Stimulated activated naive B cell treated with anti-CD40 and anti-IgM and Interleukin-4, amounts not matched to agents 10 μg/mL and 1 μg/mL and 100 μg/mL, for 72 hours (primary cell): ENCODE measurements at regions not wholly inside any gene's neighbourhood (a gene's known extent, or its start where the extent isn't known, plus 50 kb on each side); places are given as distances from the start of the nearest gene placed in this dataset.

ENCODE experiments used
- ATAC-seq, 2 donors: fragments of 150-1000 bp; cut with Tn5 transposase; replicated peaks; 2 replicates each; pipeline ENCODE4 v1.10.0; 2021; ENCODE audit warnings: moderate library complexity in 1 of 2
- DNase-seq: peaks from one replicate; pipeline ENCODE4 v3.0.0; 2021
- H3K27ac Mint-ChIP-seq: one replicate; pipeline ENCODE4 v1.8.0; 2022; ENCODE audit warnings: mild to moderate bottlenecking, mixed read lengths
- H3K27me3 Mint-ChIP-seq, 2 donors: one replicate each; pipeline ENCODE4 v1.8.0; 2022; ENCODE audit warnings: mixed read lengths in 2 of 2
- H3K36me3 Mint-ChIP-seq, 2 donors: one replicate each; pipeline ENCODE4 v1.8.0; 2022; ENCODE audit warnings: mixed read lengths in 2 of 2, mild to moderate bottlenecking in 1 of 2
- H3K4me1 Mint-ChIP-seq, 2 donors: one replicate each; pipeline ENCODE4 v1.8.0; 2022; ENCODE audit warnings: mixed read lengths in 2 of 2, mild to moderate bottlenecking in 1 of 2
- H3K4me3 Mint-ChIP-seq, 2 donors: one replicate each; pipeline ENCODE4 v1.8.0; 2022; ENCODE audit warnings: mild to moderate bottlenecking in 2 of 2, mixed read lengths in 2 of 2, moderate library complexity in 1 of 2
- H3K9me3 Mint-ChIP-seq, 2 donors: one replicate each; pipeline ENCODE4 v1.8.0; 2022; ENCODE audit warnings: mixed read lengths in 2 of 2, mild to moderate bottlenecking in 1 of 2

- no peak overlapping the region for H3K27ac Mint-ChIP-seq
- no peak overlapping the region for H3K4me3 Mint-ChIP-seq
- no peaks in the 10 kb centered on the region for H3K36me3 Mint-ChIP-seq
- no peaks in the 10 kb centered on the region for H3K4me1 Mint-ChIP-seq
- H3K27me3 Mint-ChIP-seq: no peaks in the 10 kb centered on the region
- no peaks in the 10 kb centered on the region for H3K9me3 Mint-ChIP-seq
- no peak for ATAC-seq
- DNase-seq: no peak
Observed at GRCh38 chr7:89401099-89401498, 605.6 kb upstream of the TEX47 start.

GRCh38 chr7:89401690-89402089, 606.2 kb upstream of the TEX47 start:
- DNase-seq: no peak
- Mint-ChIP-seq H3K9me3 (no peaks in the 10 kb centered on the region), H3K27me3 (no peaks in the 10 kb centered on the region), H3K4me1 (no peaks in the 10 kb centered on the region), H3K4me3 (no peak overlapping the region), H3K36me3 (no peaks in the 10 kb centered on the region), H3K27ac (no peak overlapping the region)
- no peak for ATAC-seq

- Mint-ChIP-seq H3K27ac (no peak overlapping the region), H3K4me3 (no peak overlapping the region)
Observed at GRCh38 chr7:89451911-89452310, 656.4 kb upstream of the TEX47 start.

GRCh38 chr7:89456556-89456955, 661.0 kb upstream of the TEX47 start:
- Mint-ChIP-seq H3K4me1 (no peaks in the 10 kb centered on the region), H3K36me3 (no peaks in the 10 kb centered on the region), H3K27me3 (no peaks in the 10 kb centered on the region), H3K4me3 (no peak overlapping the region), H3K9me3 (no peaks in the 10 kb centered on the region), H3K27ac (no peak overlapping the region)
- no peak for ATAC-seq
- no peak for DNase-seq

More at GRCh38 chr7:89451911-89452310, 656.4 kb upstream of the TEX47 start:
- Mint-ChIP-seq H3K27me3 (no peaks in the 10 kb centered on the region), H3K9me3 (peaks cover 0 to 2% of the 10 kb centered on the region in 2 donors), H3K4me1 (no peaks in the 10 kb centered on the region), H3K36me3 (no peaks in the 10 kb centered on the region)
- no peak for ATAC-seq
- no peak for DNase-seq

- Mint-ChIP-seq H3K27ac (no peak overlapping the region), H3K4me3 (no peak overlapping the region), H3K36me3 (no peaks in the 10 kb centered on the region), H3K27me3 (no peaks in the 10 kb centered on the region), H3K4me1 (no peaks in the 10 kb centered on the region), H3K9me3 (no peaks in the 10 kb centered on the region)
- DNase-seq: no peak
- no peak for ATAC-seq
Observed at GRCh38 chr7:89458114-89458513, 662.6 kb upstream of the TEX47 start.

GRCh38 chr7:89474456-89474855, 678.9 kb upstream of the TEX47 start:
- DNase-seq: no peak
- H3K27me3 Mint-ChIP-seq: no peaks in the 10 kb centered on the region
- no peaks in the 10 kb centered on the region for H3K4me1 Mint-ChIP-seq
- no peak overlapping the region for H3K27ac Mint-ChIP-seq
- H3K4me3 Mint-ChIP-seq: no peak overlapping the region
- no peak for ATAC-seq
- no peaks in the 10 kb centered on the region for H3K36me3 Mint-ChIP-seq
- H3K9me3 Mint-ChIP-seq: peaks cover 4 to 5% of the 10 kb centered on the region in 2 donors

- Mint-ChIP-seq H3K27ac (no peak overlapping the region), H3K4me1 (no peaks in the 10 kb centered on the region), H3K27me3 (no peaks in the 10 kb centered on the region), H3K36me3 (no peaks in the 10 kb centered on the region), H3K4me3 (no peak overlapping the region), H3K9me3 (peaks cover 4 to 5% of the 10 kb centered on the region in 2 donors)
- ATAC-seq (no peak), DNase-seq (no peak)
Observed at GRCh38 chr7:89477991-89478390, 676.3 kb upstream of the STEAP1 start.

GRCh38 chr7:89495704-89496103, 658.6 kb upstream of the STEAP1 start:
- ATAC-seq: no peak
- Mint-ChIP-seq H3K9me3 (peaks cover 0 to 2% of the 10 kb centered on the region in 2 donors), H3K27me3 (no peaks in the 10 kb centered on the region), H3K4me1 (no peaks in the 10 kb centered on the region), H3K36me3 (no peaks in the 10 kb centered on the region), H3K4me3 (no peak overlapping the region), H3K27ac (no peak overlapping the region)
- DNase-seq: no peak

- H3K27ac Mint-ChIP-seq: no peak overlapping the region
- no peaks in the 10 kb centered on the region for H3K4me1 Mint-ChIP-seq
Observed at GRCh38 chr7:89500084-89500483, 654.2 kb upstream of the STEAP1 start.

GRCh38 chr7:89503281-89503680, 651.0 kb upstream of the STEAP1 start:
- no peak for ATAC-seq
- Mint-ChIP-seq H3K4me1 (no peaks in the 10 kb centered on the region), H3K27me3 (no peaks in the 10 kb centered on the region), H3K9me3 (peaks cover 0 to 5% of the 10 kb centered on the region in 2 donors), H3K4me3 (no peak overlapping the region), H3K36me3 (no peaks in the 10 kb centered on the region), H3K27ac (no peak overlapping the region)
- no peak for DNase-seq

More at GRCh38 chr7:89500084-89500483, 654.2 kb upstream of the STEAP1 start:
- peaks cover 0 to 3% of the 10 kb centered on the region in 2 donors for H3K9me3 Mint-ChIP-seq
- DNase-seq (no peak), ATAC-seq (no peak)
- no peaks in the 10 kb centered on the region for H3K27me3 Mint-ChIP-seq
- H3K36me3 Mint-ChIP-seq: no peaks in the 10 kb centered on the region
- no peak overlapping the region for H3K4me3 Mint-ChIP-seq

GRCh38 chr7:89507034-89507433, 647.2 kb upstream of the STEAP1 start:
- no peak overlapping the region for H3K27ac Mint-ChIP-seq
- no peaks in the 10 kb centered on the region for H3K36me3 Mint-ChIP-seq
- DNase-seq (no peak), ATAC-seq (no peak)
- no peaks in the 10 kb centered on the region for H3K4me1 Mint-ChIP-seq
- H3K27me3 Mint-ChIP-seq: no peaks in the 10 kb centered on the region
- H3K4me3 Mint-ChIP-seq: no peak overlapping the region
- H3K9me3 Mint-ChIP-seq: peaks cover 0 to 4% of the 10 kb centered on the region in 2 donors

GRCh38 chr7:89511900-89512299, 642.4 kb upstream of the STEAP1 start:
- no peak overlapping the region for H3K27ac Mint-ChIP-seq
- no peaks in the 10 kb centered on the region for H3K27me3 Mint-ChIP-seq
- peaks cover 0 to 2% of the 10 kb centered on the region in 2 donors for H3K9me3 Mint-ChIP-seq
- no peak overlapping the region for H3K4me3 Mint-ChIP-seq
- no peaks in the 10 kb centered on the region for H3K4me1 Mint-ChIP-seq
- H3K36me3 Mint-ChIP-seq: no peaks in the 10 kb centered on the region
- DNase-seq (no peak), ATAC-seq (no peak)

GRCh38 chr7:89514970-89515369, 639.3 kb upstream of the STEAP1 start:
- Mint-ChIP-seq H3K4me1 (no peaks in the 10 kb centered on the region), H3K9me3 (peaks cover 0 to 2% of the 10 kb centered on the region in 2 donors), H3K27me3 (no peaks in the 10 kb centered on the region), H3K4me3 (no peak overlapping the region), H3K36me3 (no peaks in the 10 kb centered on the region), H3K27ac (no peak overlapping the region)
- ATAC-seq (no peak), DNase-seq (no peak)

GRCh38 chr7:89517815-89518214, 636.5 kb upstream of the STEAP1 start:
- no peak overlapping the region for H3K27ac Mint-ChIP-seq

GRCh38 chr7:89549768-89550167, 604.5 kb upstream of the STEAP1 start:
- no peak overlapping the region for H3K27ac Mint-ChIP-seq
- peaks cover 0 to 2% of the 10 kb centered on the region in 2 donors for H3K36me3 Mint-ChIP-seq
- ATAC-seq: no peak

More at GRCh38 chr7:89517815-89518214, 636.5 kb upstream of the STEAP1 start:
- DNase-seq (no peak), ATAC-seq (peak in 1 of 2 donors; percentile 19)
- no peaks in the 10 kb centered on the region for H3K27me3 Mint-ChIP-seq
- no peak overlapping the region for H3K4me3 Mint-ChIP-seq
- H3K4me1 Mint-ChIP-seq: no peaks in the 10 kb centered on the region
- H3K9me3 Mint-ChIP-seq: peaks cover 0 to 5% of the 10 kb centered on the region in 2 donors
- H3K36me3 Mint-ChIP-seq: no peaks in the 10 kb centered on the region

GRCh38 chr7:89554209-89554608, 600.1 kb upstream of the STEAP1 start:
- no peak overlapping the region for H3K27ac Mint-ChIP-seq
- H3K4me1 Mint-ChIP-seq: no peaks in the 10 kb centered on the region
- ATAC-seq (no peak), DNase-seq (no peak)
- no peaks in the 10 kb centered on the region for H3K36me3 Mint-ChIP-seq
- no peak overlapping the region for H3K4me3 Mint-ChIP-seq
- no peaks in the 10 kb centered on the region for H3K27me3 Mint-ChIP-seq
- H3K9me3 Mint-ChIP-seq: no peaks in the 10 kb centered on the region

More at GRCh38 chr7:89549768-89550167, 604.5 kb upstream of the STEAP1 start:
- H3K27me3 Mint-ChIP-seq: no peaks in the 10 kb centered on the region
- H3K9me3 Mint-ChIP-seq: peaks cover 3 to 8% of the 10 kb centered on the region in 2 donors
- H3K4me1 Mint-ChIP-seq: no peaks in the 10 kb centered on the region
- DNase-seq: no peak
- H3K4me3 Mint-ChIP-seq: no peak overlapping the region
